ENCODE measurements at regions not wholly inside any gene's neighbourhood (a gene's known extent, or its start where the extent isn't known, plus 50 kb on each side); places are given as distances from the start of the nearest gene placed in this dataset.

DNA sequence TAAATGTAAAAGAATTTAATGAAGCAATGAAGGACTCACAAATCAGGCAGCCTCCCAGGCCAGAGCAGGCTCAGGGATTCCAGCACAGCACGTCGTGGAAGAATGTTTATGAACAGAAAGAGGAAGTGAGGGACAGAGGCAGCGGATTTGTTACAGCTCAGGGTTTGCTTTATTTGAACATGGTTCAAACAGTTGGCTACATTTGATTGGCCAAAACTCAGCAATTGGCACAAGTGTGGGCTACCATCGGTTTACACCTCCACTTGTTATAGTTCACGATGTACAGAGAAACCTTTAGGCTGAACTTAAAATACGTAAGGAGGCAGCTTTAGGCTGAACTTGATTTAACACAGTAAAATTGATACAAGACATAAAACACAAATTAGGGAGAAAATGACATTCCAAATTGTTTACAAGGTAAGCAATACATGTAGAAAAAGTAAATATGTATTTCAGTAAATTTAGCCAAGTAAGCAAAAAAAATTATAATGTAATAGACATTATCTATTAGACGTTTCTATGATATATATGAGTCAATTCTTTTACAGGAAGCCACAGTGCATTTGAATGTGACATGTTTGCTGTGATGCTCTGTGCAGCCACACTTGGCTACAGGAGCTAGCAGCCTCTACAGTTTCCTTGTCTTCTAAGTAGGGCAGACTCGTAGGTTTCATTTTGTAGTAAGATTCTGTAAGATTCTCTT lies 126.5 kb downstream of the ADSS2 start:
- TF ChIP-seq CTCF (conservative IDR thresholded peaks at IDR 0.05; ENCODE audit: low read length) (no peak), EZH2phosphoT487 (IDR thresholded peaks at IDR 0.05; ENCODE audit: borderline replicate concordance) (no peak)

Data from Loucy (cell line).